ENCODE measurements at regions not wholly inside any gene's neighbourhood (a gene's known extent, or its start where the extent isn't known, plus 50 kb on each side); places are given as distances from the start of the nearest gene placed in this dataset.

GRCh38 chr10:1968257-1969033 is 231.1 kb upstream of the ADARB2 start:
- no peaks in the 10 kb centered on the region; the same call in 1 of the 2 replicates for H3K4me1 ChIP-seq (ENCODE audit: insufficient read depth)
- H3K27ac Mint-ChIP-seq, result no peak overlapping the region
- H3K4me3 ChIP-seq, result no peak overlapping the region
- H3K4me1 Mint-ChIP-seq, result peaks cover 6% of the 10 kb centered on the region
- no peaks in the 10 kb centered on the region for H3K79me2 ChIP-seq (replicated peaks; ENCODE audit: insufficient read depth)
- no peaks in the 10 kb centered on the region for H3K36me3 Mint-ChIP-seq (ENCODE audit: low read depth)
- no peak overlapping the region; the same call in 1 of the 2 replicates for H2AFZ ChIP-seq
- no peak overlapping the region for H3K4me3 Mint-ChIP-seq
- peaks cover 2% of the 10 kb centered on the region for H3K27me3 Mint-ChIP-seq (ENCODE audit: insufficient read depth, low read depth, poor library complexity)
- H3K4me2 ChIP-seq, result no peak overlapping the region
- no peak for ATAC-seq
- H3F3A ChIP-seq (replicated peaks; ENCODE audit: low read depth), result no peaks in the 10 kb centered on the region
- H3K9me2 ChIP-seq (ENCODE audit: insufficient read depth), result no peaks in the 10 kb centered on the region
- H4K20me1 ChIP-seq (replicated peaks; ENCODE audit: insufficient read depth), result no peaks in the 10 kb centered on the region
- H3K9me3 Mint-ChIP-seq, result peaks cover 4% of the 10 kb centered on the region; the same call in 2 of the 3 replicates
- DNase-seq (ENCODE audit: low spot score), result no peak
- no peak for TF ChIP-seq ETS1 (IDR thresholded peaks at IDR 0.05)
- H3K27ac ChIP-seq (ENCODE audit: low read depth), result no peak overlapping the region
- no peaks in the 10 kb centered on the region for H3K27me3 ChIP-seq (ENCODE audit: insufficient read depth)
- H3K36me3 ChIP-seq (ENCODE audit: insufficient read depth), result no peaks in the 10 kb centered on the region

GRCh38 chr10:1966712-1967376 is 229.5 kb upstream of the ADARB2 start:
- no peaks in the 10 kb centered on the region for H3K36me3 Mint-ChIP-seq (ENCODE audit: low read depth)
- no peaks in the 10 kb centered on the region; the same call in 2 of the 3 replicates for H3K9me3 Mint-ChIP-seq
- ATAC-seq (no peak), DNase-seq (ENCODE audit: low spot score) (no peak)
- no peak overlapping the region for H3K4me3 Mint-ChIP-seq
- H3K9me2 ChIP-seq (ENCODE audit: insufficient read depth), result no peaks in the 10 kb centered on the region
- H3K27ac Mint-ChIP-seq, result no peak overlapping the region
- H3K27me3 Mint-ChIP-seq (ENCODE audit: insufficient read depth, low read depth, poor library complexity), result peaks cover 2% of the 10 kb centered on the region
- no peaks in the 10 kb centered on the region for H3F3A ChIP-seq (replicated peaks; ENCODE audit: low read depth)
- H3K27me3 ChIP-seq (ENCODE audit: insufficient read depth), result no peaks in the 10 kb centered on the region
- H3K4me2 ChIP-seq, result no peak overlapping the region
- no peaks in the 10 kb centered on the region; the same call in 1 of the 2 replicates for H3K4me1 ChIP-seq (ENCODE audit: insufficient read depth)
- H3K4me1 Mint-ChIP-seq, result peaks cover 6% of the 10 kb centered on the region
- no peaks in the 10 kb centered on the region for H4K20me1 ChIP-seq (replicated peaks; ENCODE audit: insufficient read depth)
- H3K4me3 ChIP-seq, result no peak overlapping the region
- H3K79me2 ChIP-seq (replicated peaks; ENCODE audit: insufficient read depth), result no peaks in the 10 kb centered on the region
- H3K36me3 ChIP-seq (ENCODE audit: insufficient read depth), result no peaks in the 10 kb centered on the region
- H2AFZ ChIP-seq, result no peak overlapping the region
- H3K27ac ChIP-seq (ENCODE audit: low read depth), result no peak overlapping the region
- TF ChIP-seq EZH2 (IDR thresholded peaks at IDR 0.05; ENCODE audit: low read depth, unreplicated experiment), result no peak
- no peak for TF ChIP-seq JUNB (IDR thresholded peaks at IDR 0.05; ENCODE audit: unreplicated experiment)
- no peak for TF ChIP-seq NANOG (IDR thresholded peaks at IDR 0.05; ENCODE audit: borderline replicate concordance)
- no peak for TF ChIP-seq ZNF114 (CRISPR knock-in tag; IDR thresholded peaks at IDR 0.05)
- no peak for TF ChIP-seq CTCF (conservative IDR thresholded peaks at IDR 0.05; ENCODE audit: low read depth in 2 of 2)
- TF ChIP-seq CREB1 (CRISPR knock-in tag; IDR thresholded peaks at IDR 0.05; ENCODE audit: low read depth), result no peak
- no peak for TF ChIP-seq ZNF462 (CRISPR knock-in tag; IDR thresholded peaks at IDR 0.05)
- no peak for TF ChIP-seq POLR2AphosphoS5 (IDR thresholded peaks at IDR 0.05; ENCODE audit: low read depth)
